ENCODE measurements at regions not wholly inside any gene's neighbourhood (a gene's known extent, or its start where the extent isn't known, plus 50 kb on each side); places are given as distances from the start of the nearest gene placed in this dataset.
A peak's percentile ranks its signal among the peaks of the same experiment; 100 is the strongest.

DNA sequence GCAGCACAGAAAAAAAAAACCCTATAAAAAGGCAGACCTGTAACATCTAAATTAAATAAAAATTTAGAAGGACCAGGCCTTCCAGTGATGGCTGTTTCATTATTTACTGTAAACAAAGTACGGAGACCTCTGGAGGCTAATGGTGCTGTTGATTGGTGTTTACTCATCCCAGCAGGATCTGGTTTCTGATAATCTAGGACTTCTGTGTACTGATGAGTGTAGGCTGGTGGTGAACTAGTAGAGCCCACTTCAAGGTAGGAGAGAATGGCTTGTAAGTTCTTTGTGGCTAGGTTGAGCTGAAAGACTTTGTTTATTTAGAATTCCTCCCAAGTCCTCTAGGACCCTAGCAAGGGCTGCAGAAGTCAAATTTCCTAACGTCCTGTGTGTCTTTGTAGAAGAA lies 398.1 kb upstream of the PITX2 start:
- Histone ChIP-seq H3K4me3 (ENCODE audit: low read depth, low read length) (no peak overlapping the region), H3K36me3 (ENCODE audit: control insufficient read depth, insufficient read depth, low read length) (no peaks in the 10 kb centered on the region), H3K27me3 (ENCODE audit: control insufficient read depth, insufficient read depth, low read length) (no peaks in the 10 kb centered on the region)
- POLR2A ChIA-PET = no interaction called here
- CTCF ChIA-PET = no interaction called here
- no peak for DNase-seq (ENCODE audit: low read depth)
- TF ChIP-seq, protein P1, sequence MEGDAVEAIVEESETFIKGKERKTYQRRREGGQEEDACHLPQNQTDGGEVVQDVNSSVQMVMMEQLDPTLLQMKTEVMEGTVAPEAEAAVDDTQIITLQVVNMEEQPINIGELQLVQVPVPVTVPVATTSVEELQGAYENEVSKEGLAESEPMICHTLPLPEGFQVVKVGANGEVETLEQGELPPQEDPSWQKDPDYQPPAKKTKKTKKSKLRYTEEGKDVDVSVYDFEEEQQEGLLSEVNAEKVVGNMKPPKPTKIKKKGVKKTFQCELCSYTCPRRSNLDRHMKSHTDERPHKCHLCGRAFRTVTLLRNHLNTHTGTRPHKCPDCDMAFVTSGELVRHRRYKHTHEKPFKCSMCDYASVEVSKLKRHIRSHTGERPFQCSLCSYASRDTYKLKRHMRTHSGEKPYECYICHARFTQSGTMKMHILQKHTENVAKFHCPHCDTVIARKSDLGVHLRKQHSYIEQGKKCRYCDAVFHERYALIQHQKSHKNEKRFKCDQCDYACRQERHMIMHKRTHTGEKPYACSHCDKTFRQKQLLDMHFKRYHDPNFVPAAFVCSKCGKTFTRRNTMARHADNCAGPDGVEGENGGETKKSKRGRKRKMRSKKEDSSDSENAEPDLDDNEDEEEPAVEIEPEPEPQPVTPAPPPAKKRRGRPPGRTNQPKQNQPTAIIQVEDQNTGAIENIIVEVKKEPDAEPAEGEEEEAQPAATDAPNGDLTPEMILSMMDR (IDR thresholded peaks at IDR 0.05; ENCODE audit: insufficient read depth, low read depth, low read length) = no peak

DNA sequence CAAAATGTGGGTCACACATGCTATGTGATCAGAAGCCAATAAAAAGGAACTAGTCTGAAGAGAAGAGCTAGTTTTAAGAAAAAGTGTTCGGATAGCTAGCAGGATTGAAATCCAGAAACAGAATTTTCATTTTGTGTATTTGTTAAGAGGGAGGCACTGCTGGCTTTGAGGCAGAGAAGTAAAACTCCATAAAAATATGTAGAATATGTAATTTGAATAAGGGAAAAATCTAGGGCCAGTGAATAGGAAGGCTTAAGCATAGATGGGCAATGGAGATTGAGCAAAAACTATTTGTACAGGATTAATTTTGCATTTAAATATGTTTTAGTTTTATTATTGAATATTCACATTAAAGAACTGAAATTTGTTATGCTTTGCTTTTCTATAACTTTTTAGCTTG lies 399.9 kb upstream of the PITX2 start:
- Histone ChIP-seq H3K27me3 (ENCODE audit: control insufficient read depth, insufficient read depth, low read length) (no peaks in the 10 kb centered on the region), H3K36me3 (ENCODE audit: control insufficient read depth, insufficient read depth, low read length) (no peaks in the 10 kb centered on the region), H3K4me3 (ENCODE audit: low read depth, low read length) (no peak overlapping the region)
- ChIA-PET CTCF (no interaction called here), POLR2A (no interaction called here)
- TF ChIP-seq, protein P1 (IDR thresholded peaks at IDR 0.05; ENCODE audit: insufficient read depth, low read depth, low read length) = no peak
- DNase-seq (ENCODE audit: low read depth) = no peak

DNA sequence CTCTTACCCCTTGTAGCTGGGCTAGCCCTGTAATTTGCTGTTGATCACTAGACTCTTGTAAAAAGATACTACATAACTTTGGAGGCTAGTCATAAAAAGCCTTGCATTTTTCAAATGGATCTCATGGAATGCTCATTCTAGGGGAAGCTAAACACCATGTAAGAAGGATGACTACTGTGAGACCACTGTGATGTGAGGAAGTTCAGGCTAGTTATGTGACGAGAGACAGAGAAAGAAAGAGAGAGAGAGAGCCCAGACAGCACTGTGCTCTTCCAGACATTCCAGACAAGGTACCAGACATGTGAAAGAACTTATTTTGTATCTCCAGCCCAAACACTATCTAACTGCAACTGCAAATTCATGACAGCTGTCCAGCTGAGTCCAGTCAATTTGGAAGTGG lies 404.6 kb upstream of the PITX2 start:
- peak; percentile 87 for DNase-seq (ENCODE audit: low read depth)
- Histone ChIP-seq H3K4me3 (ENCODE audit: low read depth, low read length) (no peak overlapping the region), H3K36me3 (ENCODE audit: control insufficient read depth, insufficient read depth, low read length) (no peaks in the 10 kb centered on the region), H3K27me3 (ENCODE audit: control insufficient read depth, insufficient read depth, low read length) (no peaks in the 10 kb centered on the region)
- TF ChIP-seq, protein P1 (IDR thresholded peaks at IDR 0.05; ENCODE audit: insufficient read depth, low read depth, low read length) = no peak
- ChIA-PET POLR2A (no interaction called here), CTCF (interaction anchor here (0.6 kb wide), 1 partner anchor 361 kb away, joined by 3 read pairs; no protein-coding TSS in a partner anchor)

DNA sequence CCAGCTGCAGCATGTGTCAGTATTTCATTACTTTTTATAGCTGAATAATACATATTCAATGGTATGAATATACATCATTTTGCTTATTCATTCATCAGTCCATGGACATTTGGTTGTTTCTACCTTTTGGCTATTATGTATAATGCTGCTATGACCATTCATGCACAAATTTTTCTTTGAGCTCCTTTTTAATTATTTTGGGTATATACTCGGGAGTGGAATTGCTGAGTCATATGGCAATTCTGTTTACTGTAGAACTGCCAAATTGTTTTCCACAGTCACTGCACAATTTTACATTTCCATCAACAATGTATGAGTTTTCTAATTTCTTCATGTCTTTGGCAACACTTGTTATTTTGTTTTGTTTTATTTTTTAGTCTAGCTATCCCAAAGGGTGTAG lies 405.9 kb upstream of the PITX2 start:
- POLR2A ChIA-PET = no interaction called here
- TF ChIP-seq, protein P1 (IDR thresholded peaks at IDR 0.05; ENCODE audit: insufficient read depth, low read depth, low read length) = no peak
- no peaks in the 10 kb centered on the region for H3K27me3 ChIP-seq (ENCODE audit: control insufficient read depth, insufficient read depth, low read length)
- H3K36me3 ChIP-seq (ENCODE audit: control insufficient read depth, insufficient read depth, low read length) = no peaks in the 10 kb centered on the region
- DNase-seq (ENCODE audit: low read depth) = no peak
- no peak overlapping the region for H3K4me3 ChIP-seq (ENCODE audit: low read depth, low read length)
- CTCF ChIA-PET = interaction anchor here (0.5 kb wide), 1 partner anchor 62 kb away, joined by 3 read pairs; no protein-coding TSS in a partner anchor

DNA sequence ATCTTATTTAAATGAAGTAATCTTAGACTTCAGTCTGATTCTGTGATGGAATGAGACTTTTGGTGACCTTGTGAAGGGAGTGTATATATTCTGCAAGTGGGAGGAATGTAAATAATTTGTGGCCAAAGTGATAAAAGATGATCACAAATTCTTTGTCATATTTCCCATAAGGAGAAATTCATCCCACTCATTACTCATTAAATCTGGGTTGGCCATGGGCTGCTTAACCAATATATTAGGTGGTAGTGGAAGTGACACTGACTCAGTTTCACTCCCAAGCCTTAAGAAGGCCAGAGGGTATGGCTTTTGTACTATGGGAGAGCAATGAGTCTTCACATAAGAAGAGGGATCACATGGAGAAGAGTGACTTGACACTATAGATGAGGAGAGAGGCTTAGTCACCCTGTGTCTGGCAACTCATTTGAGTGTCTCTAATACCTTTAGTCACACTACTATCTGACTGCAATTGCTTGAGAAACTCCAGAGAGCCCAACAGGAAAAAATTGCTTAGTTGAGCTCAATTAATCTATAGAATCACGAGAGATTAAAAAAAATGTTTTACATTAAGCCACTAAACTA lies 408.2 kb upstream of the PITX2 start:
- no peak for DNase-seq (ENCODE audit: low read depth)
- Histone ChIP-seq H3K27me3 (ENCODE audit: control insufficient read depth, insufficient read depth, low read length) (no peaks in the 10 kb centered on the region), H3K36me3 (ENCODE audit: control insufficient read depth, insufficient read depth, low read length) (no peaks in the 10 kb centered on the region), H3K4me3 (ENCODE audit: low read depth, low read length) (no peak overlapping the region)
- ChIA-PET CTCF (no interaction called here), POLR2A (no interaction called here)
- TF ChIP-seq, protein P1 (IDR thresholded peaks at IDR 0.05; ENCODE audit: insufficient read depth, low read depth, low read length) = no peak
